NB4 (cell line): ENCODE measurements at regions not wholly inside any gene's neighbourhood (a gene's known extent, or its start where the extent isn't known, plus 50 kb on each side); places are given as distances from the start of the nearest gene placed in this dataset.

ENCODE experiments used
- POLR2A ChIP-seq: IDR thresholded peaks from 2 replicates; pipeline ENCODE4 v1.6.1; 2011; ENCODE audit warnings: mild to moderate bottlenecking; ENCODE audit not compliant: insufficient read length; ENCODE audit errors: extremely low read depth
- TF ChIP-seq, protein P1 (sequence below): IDR thresholded peaks from one replicate; pipeline ENCODE4 v1.5.1; 2012; ENCODE audit warnings: low read depth, low read length
- TF ChIP-seq, protein P2 (sequence below): IDR thresholded peaks from 2 replicates; pipeline ENCODE4 v1.6.1; 2011; ENCODE audit warnings: low read depth, low read length

DNA sequence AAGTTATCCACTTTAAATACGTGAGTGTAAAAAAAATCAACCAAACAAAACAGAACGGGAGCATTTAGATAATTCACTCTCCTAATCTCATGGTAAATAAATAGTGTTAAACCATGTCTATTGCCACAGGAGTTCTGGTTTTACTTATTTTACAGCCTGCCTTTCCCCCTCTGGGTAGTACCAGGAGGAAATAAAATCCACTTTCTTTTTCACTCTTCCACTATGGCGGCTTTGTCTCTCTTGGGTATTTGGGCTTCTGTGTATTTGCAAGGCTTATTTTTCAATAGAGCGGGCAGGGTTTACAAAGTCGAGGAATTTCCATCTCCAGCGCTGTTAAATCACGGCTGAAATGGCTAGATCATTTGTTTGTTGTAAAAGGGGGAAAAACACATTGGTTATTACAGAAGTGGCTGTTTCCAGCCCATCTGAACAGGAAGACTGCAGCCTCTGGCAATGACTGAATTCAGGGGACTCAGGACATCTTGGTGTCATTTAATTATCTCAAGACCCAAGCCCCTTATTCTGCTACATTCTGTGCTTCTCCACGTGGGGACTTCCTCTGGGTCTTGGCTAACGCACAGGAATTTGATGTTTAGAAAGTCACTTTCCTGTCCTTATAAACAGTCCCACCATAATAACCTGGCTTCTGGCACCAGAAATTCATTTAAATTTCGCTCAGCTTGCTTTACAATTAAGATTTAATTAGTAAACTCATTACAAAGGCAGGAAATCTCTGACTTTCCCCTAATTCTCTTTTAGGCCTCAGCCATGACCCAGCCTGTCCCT is 323.9 kb downstream of the GATA3 start:
- TF ChIP-seq, protein P1, sequence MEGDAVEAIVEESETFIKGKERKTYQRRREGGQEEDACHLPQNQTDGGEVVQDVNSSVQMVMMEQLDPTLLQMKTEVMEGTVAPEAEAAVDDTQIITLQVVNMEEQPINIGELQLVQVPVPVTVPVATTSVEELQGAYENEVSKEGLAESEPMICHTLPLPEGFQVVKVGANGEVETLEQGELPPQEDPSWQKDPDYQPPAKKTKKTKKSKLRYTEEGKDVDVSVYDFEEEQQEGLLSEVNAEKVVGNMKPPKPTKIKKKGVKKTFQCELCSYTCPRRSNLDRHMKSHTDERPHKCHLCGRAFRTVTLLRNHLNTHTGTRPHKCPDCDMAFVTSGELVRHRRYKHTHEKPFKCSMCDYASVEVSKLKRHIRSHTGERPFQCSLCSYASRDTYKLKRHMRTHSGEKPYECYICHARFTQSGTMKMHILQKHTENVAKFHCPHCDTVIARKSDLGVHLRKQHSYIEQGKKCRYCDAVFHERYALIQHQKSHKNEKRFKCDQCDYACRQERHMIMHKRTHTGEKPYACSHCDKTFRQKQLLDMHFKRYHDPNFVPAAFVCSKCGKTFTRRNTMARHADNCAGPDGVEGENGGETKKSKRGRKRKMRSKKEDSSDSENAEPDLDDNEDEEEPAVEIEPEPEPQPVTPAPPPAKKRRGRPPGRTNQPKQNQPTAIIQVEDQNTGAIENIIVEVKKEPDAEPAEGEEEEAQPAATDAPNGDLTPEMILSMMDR = no peak
- no peak for TF ChIP-seq POLR2A
- TF ChIP-seq, protein P2, sequence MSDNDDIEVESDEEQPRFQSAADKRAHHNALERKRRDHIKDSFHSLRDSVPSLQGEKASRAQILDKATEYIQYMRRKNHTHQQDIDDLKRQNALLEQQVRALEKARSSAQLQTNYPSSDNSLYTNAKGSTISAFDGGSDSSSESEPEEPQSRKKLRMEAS = no peak
